ENCODE measurements at regions not wholly inside any gene's neighbourhood (a gene's known extent, or its start where the extent isn't known, plus 50 kb on each side); places are given as distances from the start of the nearest gene placed in this dataset.
"Not testable (repeated sequence)": the region's sequence is repeated elsewhere in the genome, so short reads cannot be mapped to it uniquely, and the experiment has no call there.

- H3K27me3 ChIP-seq (ENCODE audit: control insufficient read depth, insufficient read depth, low read length) = no peaks in the 10 kb centered on the region
- no peaks in the 10 kb centered on the region for H3K4me1 ChIP-seq (ENCODE audit: control insufficient read depth, insufficient read depth, low read length)
- no peaks in the 10 kb centered on the region for H3K9me3 ChIP-seq (ENCODE audit: control insufficient read depth, insufficient read depth, low read length)
- no peak overlapping the region for H3K4me3 ChIP-seq (ENCODE audit: low read depth, low read length)
- H3K36me3 ChIP-seq (ENCODE audit: control insufficient read depth, insufficient read depth, low read length) = no peaks in the 10 kb centered on the region
- no peak overlapping the region for H3K9ac ChIP-seq (ENCODE audit: low read depth, low read length)
- H3K27ac ChIP-seq (ENCODE audit: low read depth, low read length) = no peak overlapping the region
Observed at GRCh38 chr12:71270057-71270456, 112.3 kb upstream of the TSPAN8 start.

- H3K4me1 ChIP-seq (ENCODE audit: control insufficient read depth, insufficient read depth, low read length) = no peaks in the 10 kb centered on the region
- H3K9me3 ChIP-seq (ENCODE audit: control insufficient read depth, insufficient read depth, low read length) = no peaks in the 10 kb centered on the region
- no peak overlapping the region for H3K27ac ChIP-seq (ENCODE audit: low read depth, low read length)
Observed at GRCh38 chr12:71269281-71269598, 111.4 kb upstream of the TSPAN8 start.

DNA sequence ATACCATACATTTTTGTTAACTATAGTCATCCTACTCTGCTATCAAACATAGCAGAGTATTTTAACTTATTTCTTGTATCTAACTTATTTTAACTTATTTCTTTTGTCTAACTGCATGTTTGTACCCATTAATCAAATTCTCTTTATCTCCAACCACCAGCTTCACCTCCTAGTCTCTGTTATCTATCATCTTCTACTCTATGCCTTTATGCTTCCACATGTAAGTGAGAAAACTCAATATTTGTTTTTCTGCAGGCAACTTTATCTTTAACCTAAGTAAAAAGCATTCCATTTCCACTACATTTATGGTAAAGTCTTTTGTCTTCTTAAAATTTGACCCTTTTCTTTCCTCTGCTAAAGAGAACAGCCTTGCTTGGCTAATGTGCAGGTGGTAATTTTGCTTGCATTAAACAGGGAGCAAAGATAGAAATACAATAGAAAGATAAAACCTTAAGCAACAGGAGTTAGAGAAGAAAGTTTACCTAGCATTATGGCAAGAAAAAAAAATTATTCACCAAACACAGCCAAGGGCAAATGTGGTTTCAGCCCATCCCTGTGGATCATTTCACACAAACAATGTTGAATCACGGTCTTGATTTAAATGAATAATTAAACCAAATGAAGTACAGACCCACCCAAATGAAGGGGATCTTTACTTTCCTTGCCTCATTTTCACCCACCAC lies 110.9 kb upstream of the TSPAN8 start:
- Histone ChIP-seq H3K4me3 (ENCODE audit: low read depth, low read length) (no peak overlapping the region), H3K27me3 (ENCODE audit: control insufficient read depth, insufficient read depth, low read length) (no peaks in the 10 kb centered on the region), H3K4me1 (ENCODE audit: control insufficient read depth, insufficient read depth, low read length) (no peaks in the 10 kb centered on the region), H3K27ac (ENCODE audit: low read depth, low read length) (no peak overlapping the region), H3K9ac (ENCODE audit: low read depth, low read length) (no peak overlapping the region), H3K9me3 (ENCODE audit: control insufficient read depth, insufficient read depth, low read length) (no peaks in the 10 kb centered on the region), H3K36me3 (ENCODE audit: control insufficient read depth, insufficient read depth, low read length) (no peaks in the 10 kb centered on the region)

More at GRCh38 chr12:71269281-71269598, 111.4 kb upstream of the TSPAN8 start:
- Histone ChIP-seq H3K27me3 (ENCODE audit: control insufficient read depth, insufficient read depth, low read length) (no peaks in the 10 kb centered on the region), H3K4me3 (ENCODE audit: low read depth, low read length) (no peak overlapping the region), H3K9ac (ENCODE audit: low read depth, low read length) (no peak overlapping the region), H3K36me3 (ENCODE audit: control insufficient read depth, insufficient read depth, low read length) (no peaks in the 10 kb centered on the region)

DNA sequence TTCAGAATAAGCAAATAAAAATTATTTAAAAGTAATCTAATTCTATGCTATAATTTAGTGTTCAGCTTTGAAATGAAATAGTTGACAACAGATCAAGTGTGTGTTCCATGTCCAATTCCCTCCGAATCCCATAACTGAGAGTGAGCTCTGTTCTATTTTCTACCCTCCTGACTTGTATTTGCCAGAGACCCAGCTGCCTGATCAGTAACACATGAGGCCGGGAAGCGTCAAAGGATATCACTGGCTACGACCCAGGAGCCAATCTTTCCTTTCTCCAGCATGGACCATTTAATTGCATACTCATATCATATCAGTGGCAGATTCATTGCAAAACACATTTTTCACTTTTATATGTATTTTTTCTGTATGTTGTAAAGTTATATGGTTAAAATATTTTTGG lies 108.8 kb upstream of the TSPAN8 start:
- Histone ChIP-seq H3K9me3 (ENCODE audit: control insufficient read depth, insufficient read depth, low read length) (no peaks in the 10 kb centered on the region), H3K27me3 (ENCODE audit: control insufficient read depth, insufficient read depth, low read length) (no peaks in the 10 kb centered on the region), H3K27ac (ENCODE audit: low read depth, low read length) (no peak overlapping the region), H3K4me3 (ENCODE audit: low read depth, low read length) (no peak overlapping the region), H3K9ac (ENCODE audit: low read depth, low read length) (no peak overlapping the region), H3K4me1 (ENCODE audit: control insufficient read depth, insufficient read depth, low read length) (no peaks in the 10 kb centered on the region), H3K36me3 (ENCODE audit: control insufficient read depth, insufficient read depth, low read length) (no peaks in the 10 kb centered on the region)

DNA sequence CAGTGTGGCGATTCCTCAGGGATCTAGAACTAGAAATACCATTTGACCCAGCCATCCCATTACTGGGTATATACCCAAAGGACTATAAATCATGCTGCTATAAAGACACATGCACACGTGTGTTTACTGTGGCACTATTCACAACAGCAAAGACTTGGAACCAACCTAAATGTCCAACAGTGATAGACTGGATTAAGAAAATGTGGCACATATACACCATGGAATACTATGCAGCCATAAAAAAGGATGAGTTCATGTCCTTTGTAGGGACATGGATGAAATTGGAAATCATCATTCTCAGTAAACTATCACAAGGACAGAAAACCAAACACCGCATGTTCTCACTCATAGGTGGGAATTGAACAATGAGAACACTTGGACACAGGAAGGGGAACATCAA lies 107.9 kb upstream of the TSPAN8 start:
- H3K9ac ChIP-seq (ENCODE audit: low read depth, low read length); H3K27me3 ChIP-seq (ENCODE audit: control insufficient read depth, insufficient read depth, low read length); H3K36me3 ChIP-seq (ENCODE audit: control insufficient read depth, insufficient read depth, low read length); H3K4me3 ChIP-seq (ENCODE audit: low read depth, low read length); H3K9me3 ChIP-seq (ENCODE audit: control insufficient read depth, insufficient read depth, low read length); H3K27ac ChIP-seq (ENCODE audit: low read depth, low read length); H3K4me1 ChIP-seq (ENCODE audit: control insufficient read depth, insufficient read depth, low read length): not testable (repeated sequence)

DNA sequence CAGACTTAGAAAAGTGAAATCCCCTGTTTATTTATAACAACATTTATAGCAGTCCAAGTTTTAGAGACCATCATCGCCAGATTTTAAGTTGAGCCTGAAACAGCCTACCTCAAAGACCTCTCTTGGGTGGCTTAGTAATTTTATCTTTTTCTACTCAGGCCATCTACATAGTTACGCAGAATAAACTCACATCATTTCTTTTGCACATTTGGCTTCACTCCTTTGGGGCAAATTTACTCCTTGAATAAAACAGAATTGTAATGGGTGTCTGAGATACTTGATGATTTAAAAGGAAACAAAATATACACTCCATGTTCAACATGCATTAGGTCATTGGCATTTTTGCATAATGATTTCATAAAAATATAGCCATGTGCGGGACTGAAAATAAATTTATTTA lies 104.7 kb upstream of the TSPAN8 start:
- no peaks in the 10 kb centered on the region for H3K9me3 ChIP-seq (ENCODE audit: control insufficient read depth, insufficient read depth, low read length)
- no peak overlapping the region for H3K9ac ChIP-seq (ENCODE audit: low read depth, low read length)
- no peak overlapping the region for H3K27ac ChIP-seq (ENCODE audit: low read depth, low read length)
- H3K36me3 ChIP-seq (ENCODE audit: control insufficient read depth, insufficient read depth, low read length) = no peaks in the 10 kb centered on the region
- no peaks in the 10 kb centered on the region for H3K4me1 ChIP-seq (ENCODE audit: control insufficient read depth, insufficient read depth, low read length)
- no peaks in the 10 kb centered on the region for H3K27me3 ChIP-seq (ENCODE audit: control insufficient read depth, insufficient read depth, low read length)
- H3K4me3 ChIP-seq (ENCODE audit: low read depth, low read length) = no peak overlapping the region

- H3K4me3 ChIP-seq (ENCODE audit: low read depth, low read length) = no peak overlapping the region
Observed at GRCh38 chr12:71252473-71252872, 94.7 kb upstream of the TSPAN8 start.

DNA sequence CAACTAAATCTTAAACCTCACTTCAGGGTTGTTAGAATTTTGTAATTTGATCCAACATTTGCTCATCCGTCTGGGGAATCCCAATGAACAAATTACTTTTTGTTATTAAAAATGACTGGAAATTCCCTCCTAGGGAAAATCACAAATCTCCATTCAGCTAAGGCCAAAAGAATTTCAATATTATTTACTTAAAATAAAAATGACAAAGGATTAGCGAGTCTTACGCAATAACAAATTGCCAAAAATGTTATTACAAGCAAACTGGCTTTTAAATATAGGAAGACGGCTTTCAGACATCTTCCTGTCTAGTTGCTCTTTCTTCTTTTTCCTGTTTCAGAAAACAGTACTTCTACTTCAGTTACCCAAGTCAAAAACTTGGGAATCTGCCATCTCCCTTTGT lies 92.4 kb upstream of the TSPAN8 start:
- H3K27ac ChIP-seq (ENCODE audit: low read depth, low read length) = no peak overlapping the region
- peaks cover 22% of the 10 kb centered on the region for H3K9me3 ChIP-seq (ENCODE audit: control insufficient read depth, insufficient read depth, low read length)
- no peak overlapping the region for H3K9ac ChIP-seq (ENCODE audit: low read depth, low read length)

More at GRCh38 chr12:71252473-71252872, 94.7 kb upstream of the TSPAN8 start:
- H3K9me3 ChIP-seq (ENCODE audit: control insufficient read depth, insufficient read depth, low read length) = peaks cover 22% of the 10 kb centered on the region
- H3K4me1 ChIP-seq (ENCODE audit: control insufficient read depth, insufficient read depth, low read length) = no peaks in the 10 kb centered on the region
- H3K9ac ChIP-seq (ENCODE audit: low read depth, low read length) = no peak overlapping the region
- H3K36me3 ChIP-seq (ENCODE audit: control insufficient read depth, insufficient read depth, low read length) = no peaks in the 10 kb centered on the region
- no peaks in the 10 kb centered on the region for H3K27me3 ChIP-seq (ENCODE audit: control insufficient read depth, insufficient read depth, low read length)
- H3K27ac ChIP-seq (ENCODE audit: low read depth, low read length) = no peak overlapping the region

GRCh38 chr12:71243370-71243769 lies 85.6 kb upstream of the TSPAN8 start:
- H3K36me3 ChIP-seq (ENCODE audit: control insufficient read depth, insufficient read depth, low read length) = no peaks in the 10 kb centered on the region
- H3K27ac ChIP-seq (ENCODE audit: low read depth, low read length) = no peak overlapping the region
- peaks cover 3% of the 10 kb centered on the region; the same call in 1 of the 2 replicates for H3K9me3 ChIP-seq (ENCODE audit: control insufficient read depth, insufficient read depth, low read length)
- no peaks in the 10 kb centered on the region for H3K27me3 ChIP-seq (ENCODE audit: control insufficient read depth, insufficient read depth, low read length)
- H3K4me3 ChIP-seq (ENCODE audit: low read depth, low read length) = no peak overlapping the region
- no peak overlapping the region for H3K9ac ChIP-seq (ENCODE audit: low read depth, low read length)
- H3K4me1 ChIP-seq (ENCODE audit: control insufficient read depth, insufficient read depth, low read length) = no peaks in the 10 kb centered on the region

More for the DNA sequence above, 92.4 kb upstream of the TSPAN8 start:
- no peaks in the 10 kb centered on the region for H3K36me3 ChIP-seq (ENCODE audit: control insufficient read depth, insufficient read depth, low read length)
- no peaks in the 10 kb centered on the region for H3K4me1 ChIP-seq (ENCODE audit: control insufficient read depth, insufficient read depth, low read length)
- no peak overlapping the region for H3K4me3 ChIP-seq (ENCODE audit: low read depth, low read length)
- no peaks in the 10 kb centered on the region for H3K27me3 ChIP-seq (ENCODE audit: control insufficient read depth, insufficient read depth, low read length)

- Histone ChIP-seq H3K4me1 (ENCODE audit: control insufficient read depth, insufficient read depth, low read length) (no peaks in the 10 kb centered on the region), H3K27me3 (ENCODE audit: control insufficient read depth, insufficient read depth, low read length) (no peaks in the 10 kb centered on the region), H3K9ac (ENCODE audit: low read depth, low read length) (no peak overlapping the region), H3K36me3 (ENCODE audit: control insufficient read depth, insufficient read depth, low read length) (no peaks in the 10 kb centered on the region), H3K4me3 (ENCODE audit: low read depth, low read length) (no peak overlapping the region), H3K9me3 (ENCODE audit: control insufficient read depth, insufficient read depth, low read length) (no peaks in the 10 kb centered on the region), H3K27ac (ENCODE audit: low read depth, low read length) (no peak overlapping the region)
Observed at GRCh38 chr12:71242511-71242910, 84.7 kb upstream of the TSPAN8 start.

DNA sequence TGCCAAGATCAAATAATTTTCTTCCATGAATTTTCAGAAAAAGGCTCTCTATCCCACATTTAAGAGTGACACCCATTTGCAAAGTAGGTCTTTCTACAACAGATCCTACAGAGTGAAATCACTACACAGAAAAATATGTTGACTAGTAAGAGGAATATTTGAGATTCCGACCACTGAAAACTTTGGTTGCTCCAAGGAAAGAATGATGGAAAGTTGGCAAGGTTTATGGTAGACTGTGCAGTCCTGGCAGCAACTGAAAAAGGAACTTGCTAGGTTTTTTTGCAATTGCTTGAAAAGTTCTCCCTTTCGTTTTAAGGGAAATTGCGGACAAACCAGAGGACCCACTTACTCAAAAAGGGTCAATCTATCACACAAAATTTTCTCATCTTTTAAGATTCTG lies 83.1 kb upstream of the TSPAN8 start:
- H3K9ac ChIP-seq (ENCODE audit: low read depth, low read length) = no peak overlapping the region
- no peaks in the 10 kb centered on the region for H3K4me1 ChIP-seq (ENCODE audit: control insufficient read depth, insufficient read depth, low read length)
- H3K4me3 ChIP-seq (ENCODE audit: low read depth, low read length) = no peak overlapping the region
- H3K9me3 ChIP-seq (ENCODE audit: control insufficient read depth, insufficient read depth, low read length) = no peaks in the 10 kb centered on the region
- no peaks in the 10 kb centered on the region for H3K27me3 ChIP-seq (ENCODE audit: control insufficient read depth, insufficient read depth, low read length)
- no peaks in the 10 kb centered on the region for H3K36me3 ChIP-seq (ENCODE audit: control insufficient read depth, insufficient read depth, low read length)
- no peak overlapping the region for H3K27ac ChIP-seq (ENCODE audit: low read depth, low read length)

DNA sequence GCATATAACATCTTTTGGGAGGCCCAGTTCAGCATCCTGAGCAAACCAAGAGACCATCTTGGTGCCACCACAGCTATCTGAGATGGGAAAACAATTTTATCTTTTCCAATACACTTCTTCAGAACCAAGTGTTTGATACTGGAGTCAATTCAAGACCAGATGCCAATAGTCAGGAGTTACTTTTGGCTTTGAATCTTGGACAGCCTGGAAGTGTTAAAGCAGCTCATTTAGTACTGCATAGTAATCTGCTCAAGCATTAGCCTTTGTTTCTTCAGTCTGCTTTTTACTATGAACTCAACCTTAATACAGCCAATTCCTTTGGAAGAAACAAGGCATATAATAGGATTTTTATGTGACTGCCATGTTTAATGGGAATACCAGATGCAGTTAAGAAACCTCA lies 81.9 kb upstream of the TSPAN8 start:
- no peak overlapping the region for H3K4me3 ChIP-seq (ENCODE audit: low read depth, low read length)
- H3K4me1 ChIP-seq (ENCODE audit: control insufficient read depth, insufficient read depth, low read length) = no peaks in the 10 kb centered on the region
- no peaks in the 10 kb centered on the region for H3K9me3 ChIP-seq (ENCODE audit: control insufficient read depth, insufficient read depth, low read length)
- no peaks in the 10 kb centered on the region for H3K27me3 ChIP-seq (ENCODE audit: control insufficient read depth, insufficient read depth, low read length)
- no peak overlapping the region for H3K9ac ChIP-seq (ENCODE audit: low read depth, low read length)
- no peak overlapping the region for H3K27ac ChIP-seq (ENCODE audit: low read depth, low read length)
- H3K36me3 ChIP-seq (ENCODE audit: control insufficient read depth, insufficient read depth, low read length) = no peaks in the 10 kb centered on the region

Data from HUES48 (cell line).